ENCODE measurements at regions not wholly inside any gene's neighbourhood (a gene's known extent, or its start where the extent isn't known, plus 50 kb on each side); places are given as distances from the start of the nearest gene placed in this dataset.

DNA sequence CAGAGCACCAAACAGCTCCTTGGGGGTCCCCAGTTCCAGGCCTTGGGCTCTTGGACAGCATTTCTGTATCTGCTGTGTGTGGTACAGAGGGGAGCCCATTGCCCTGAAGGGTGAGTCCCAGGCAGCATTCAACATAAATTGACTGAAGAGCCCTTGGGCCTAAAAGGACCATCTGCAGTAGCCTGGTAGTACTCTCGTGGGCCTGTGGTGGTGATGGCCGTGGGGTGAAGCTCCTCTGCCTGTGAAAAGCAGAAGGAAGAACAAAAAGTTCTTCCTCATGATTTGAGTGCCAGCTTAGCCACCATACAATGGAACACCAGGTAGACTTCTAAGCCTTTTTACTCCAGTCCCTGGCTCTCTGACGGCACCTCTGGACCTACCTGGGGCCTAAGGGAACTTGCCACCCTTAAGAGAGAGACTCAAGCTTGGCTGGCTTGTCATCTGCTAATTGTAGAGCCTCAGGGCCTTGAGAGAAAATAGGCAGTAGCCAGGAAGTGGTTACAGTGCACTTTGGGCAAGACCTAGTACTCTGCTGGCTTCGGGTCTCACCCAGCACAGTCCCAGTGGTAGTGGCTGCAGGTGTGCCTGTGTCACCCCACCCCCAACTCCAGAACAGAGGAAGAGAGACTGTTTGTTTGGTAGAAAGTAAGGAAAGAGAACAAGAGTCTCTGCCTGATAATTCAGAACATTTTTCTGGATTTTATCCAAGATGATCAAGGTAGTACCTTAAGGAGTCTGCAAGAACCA is 84.6 kb upstream of the CERS6 start:
- Histone ChIP-seq H3K27ac (ENCODE audit: low read length) (peak overlapping the region; percentile 87), H3K4me1 (ENCODE audit: low read length) (peaks cover 19% of the 10 kb centered on the region), H3F3A (ENCODE audit: insufficient read depth, low read length) (peaks cover 11% of the 10 kb centered on the region; the same call in 1 of the 2 replicates), H2AFZ (ENCODE audit: low read length) (peak overlapping the region; percentile 95), H3K9ac (ENCODE audit: low read length) (peak overlapping the region; percentile 30), H4K20me1 (ENCODE audit: insufficient read depth, low read length) (no peaks in the 10 kb centered on the region), H3K4me2 (ENCODE audit: low read depth, low read length) (peak overlapping the region; percentile 81), H3K27me3 (replicated peaks; ENCODE audit: insufficient read depth, low read length) (no peaks in the 10 kb centered on the region), H3K4me3 (ENCODE audit: low read length) (peak overlapping the region; percentile 13; the same call in 1 of the 2 replicates), H3K36me3 (replicated peaks; ENCODE audit: insufficient read depth, low read length) (no peaks in the 10 kb centered on the region), H3K9me3 (replicated peaks; ENCODE audit: insufficient read depth, low read length) (no peaks in the 10 kb centered on the region), H3K79me2 (ENCODE audit: low read length) (no peaks in the 10 kb centered on the region), H3K9me2 (replicated peaks; ENCODE audit: insufficient read depth, low read length) (no peaks in the 10 kb centered on the region)
- DNase-seq = peak; percentile 97
- TF ChIP-seq, protein P1, sequence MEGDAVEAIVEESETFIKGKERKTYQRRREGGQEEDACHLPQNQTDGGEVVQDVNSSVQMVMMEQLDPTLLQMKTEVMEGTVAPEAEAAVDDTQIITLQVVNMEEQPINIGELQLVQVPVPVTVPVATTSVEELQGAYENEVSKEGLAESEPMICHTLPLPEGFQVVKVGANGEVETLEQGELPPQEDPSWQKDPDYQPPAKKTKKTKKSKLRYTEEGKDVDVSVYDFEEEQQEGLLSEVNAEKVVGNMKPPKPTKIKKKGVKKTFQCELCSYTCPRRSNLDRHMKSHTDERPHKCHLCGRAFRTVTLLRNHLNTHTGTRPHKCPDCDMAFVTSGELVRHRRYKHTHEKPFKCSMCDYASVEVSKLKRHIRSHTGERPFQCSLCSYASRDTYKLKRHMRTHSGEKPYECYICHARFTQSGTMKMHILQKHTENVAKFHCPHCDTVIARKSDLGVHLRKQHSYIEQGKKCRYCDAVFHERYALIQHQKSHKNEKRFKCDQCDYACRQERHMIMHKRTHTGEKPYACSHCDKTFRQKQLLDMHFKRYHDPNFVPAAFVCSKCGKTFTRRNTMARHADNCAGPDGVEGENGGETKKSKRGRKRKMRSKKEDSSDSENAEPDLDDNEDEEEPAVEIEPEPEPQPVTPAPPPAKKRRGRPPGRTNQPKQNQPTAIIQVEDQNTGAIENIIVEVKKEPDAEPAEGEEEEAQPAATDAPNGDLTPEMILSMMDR (IDR thresholded peaks at IDR 0.05; ENCODE audit: low read length) = no peak
- TF ChIP-seq EZH2phosphoT487 (IDR thresholded peaks at IDR 0.05; ENCODE audit: low read length) (no peak), EZH2 (optimal IDR thresholded peaks at IDR 0.05; ENCODE audit: low read depth, low read length) (no peak)

DNA sequence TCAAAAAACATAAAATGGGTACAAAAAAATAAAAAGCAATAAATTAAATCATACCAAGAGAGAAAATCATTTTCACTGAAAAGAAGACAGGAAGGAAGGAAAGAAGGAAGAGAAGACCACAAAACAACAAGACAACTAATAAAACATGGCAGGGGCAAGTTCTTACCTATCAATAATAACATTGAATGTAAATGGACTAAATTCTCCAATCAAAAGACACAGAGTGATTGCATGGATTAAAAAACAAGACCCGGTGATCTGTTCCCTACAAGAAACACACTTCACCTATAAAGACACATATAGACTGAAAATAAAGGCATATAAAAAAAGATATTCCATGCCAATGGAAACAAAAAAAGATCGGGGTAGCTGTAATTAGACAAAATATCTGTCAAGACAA is 82.6 kb upstream of the CERS6 start:
- no peaks in the 10 kb centered on the region for H3K36me3 ChIP-seq (replicated peaks; ENCODE audit: insufficient read depth, low read length)
- H3K4me3 ChIP-seq (ENCODE audit: low read length) = no peak overlapping the region
- no peak for TF ChIP-seq EZH2phosphoT487 (IDR thresholded peaks at IDR 0.05; ENCODE audit: low read length)
- TF ChIP-seq, protein P1 (IDR thresholded peaks at IDR 0.05; ENCODE audit: low read length) = no peak
- TF ChIP-seq EZH2 (optimal IDR thresholded peaks at IDR 0.05; ENCODE audit: low read depth, low read length) = no peak
- no peak overlapping the region for H3K27ac ChIP-seq (ENCODE audit: low read length)
- H3K9me2 ChIP-seq (replicated peaks; ENCODE audit: insufficient read depth, low read length) = no peaks in the 10 kb centered on the region
- no peak overlapping the region for H2AFZ ChIP-seq (ENCODE audit: low read length)
- H4K20me1 ChIP-seq (ENCODE audit: insufficient read depth, low read length) = no peaks in the 10 kb centered on the region
- H3K79me2 ChIP-seq (ENCODE audit: low read length) = no peaks in the 10 kb centered on the region
- no peaks in the 10 kb centered on the region for H3K27me3 ChIP-seq (replicated peaks; ENCODE audit: insufficient read depth, low read length)
- H3F3A ChIP-seq (ENCODE audit: insufficient read depth, low read length) = peaks cover 11% of the 10 kb centered on the region; the same call in 1 of the 2 replicates
- peaks cover 19% of the 10 kb centered on the region for H3K4me1 ChIP-seq (ENCODE audit: low read length)
- H3K4me2 ChIP-seq (ENCODE audit: low read depth, low read length) = no peak overlapping the region
- no peak for DNase-seq
- H3K9me3 ChIP-seq (replicated peaks; ENCODE audit: insufficient read depth, low read length) = no peaks in the 10 kb centered on the region
- no peak overlapping the region for H3K9ac ChIP-seq (ENCODE audit: low read length)

DNA sequence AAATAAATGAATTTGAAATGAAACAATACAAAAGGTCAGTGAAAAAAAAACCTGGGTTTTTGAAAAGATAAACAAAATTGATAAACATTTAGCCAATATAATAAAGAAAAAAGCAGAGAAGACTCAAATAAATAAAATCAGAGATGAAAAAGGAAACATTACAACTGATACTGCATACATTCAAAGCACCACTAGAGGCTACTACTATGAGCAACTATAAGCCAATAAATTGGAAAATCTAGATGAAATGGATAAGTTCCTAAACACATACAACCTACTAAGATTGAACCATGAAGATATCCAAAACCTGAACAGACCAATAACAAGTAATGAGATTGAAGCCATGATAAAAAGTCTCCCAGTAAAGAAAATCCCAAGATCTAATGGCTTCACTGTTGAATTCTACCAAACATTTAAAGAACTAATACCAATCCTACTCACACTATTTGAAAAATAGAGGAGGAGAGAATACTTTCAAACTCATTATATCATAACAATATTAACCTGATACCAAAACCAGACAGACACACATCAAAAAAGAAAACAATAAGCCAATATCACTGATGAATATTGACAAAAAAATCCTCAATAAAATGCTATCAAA is 80.8 kb upstream of the CERS6 start:
- TF ChIP-seq EZH2phosphoT487 (IDR thresholded peaks at IDR 0.05; ENCODE audit: low read length) (no peak), EZH2 (optimal IDR thresholded peaks at IDR 0.05; ENCODE audit: low read depth, low read length) (no peak)
- TF ChIP-seq, protein P1 (IDR thresholded peaks at IDR 0.05; ENCODE audit: low read length) = no peak
- peaks cover 11% of the 10 kb centered on the region; the same call in 1 of the 2 replicates for H3F3A ChIP-seq (ENCODE audit: insufficient read depth, low read length)
- H3K4me1 ChIP-seq (ENCODE audit: low read length) = peaks cover 19% of the 10 kb centered on the region
- no peaks in the 10 kb centered on the region for H4K20me1 ChIP-seq (ENCODE audit: insufficient read depth, low read length)
- H3K36me3 ChIP-seq (replicated peaks; ENCODE audit: insufficient read depth, low read length) = no peaks in the 10 kb centered on the region
- H3K27me3 ChIP-seq (replicated peaks; ENCODE audit: insufficient read depth, low read length) = no peaks in the 10 kb centered on the region
- H3K79me2 ChIP-seq (ENCODE audit: low read length) = no peaks in the 10 kb centered on the region
- H3K9me2 ChIP-seq (replicated peaks; ENCODE audit: insufficient read depth, low read length) = no peaks in the 10 kb centered on the region
- no peak overlapping the region for H3K4me2 ChIP-seq (ENCODE audit: low read depth, low read length)
- no peak overlapping the region for H3K4me3 ChIP-seq (ENCODE audit: low read length)
- no peak for DNase-seq
- no peak overlapping the region for H3K9ac ChIP-seq (ENCODE audit: low read length)
- H3K27ac ChIP-seq (ENCODE audit: low read length) = no peak overlapping the region
- H2AFZ ChIP-seq (ENCODE audit: low read length) = no peak overlapping the region
- no peaks in the 10 kb centered on the region for H3K9me3 ChIP-seq (replicated peaks; ENCODE audit: insufficient read depth, low read length)
